Mesothelial cell of epicardium (in vitro differentiated cells): ENCODE measurements at regions not wholly inside any gene's neighbourhood (a gene's known extent, or its start where the extent isn't known, plus 50 kb on each side); places are given as distances from the start of the nearest gene placed in this dataset.

ENCODE experiments used
- DNase-seq, 2 experiments: peaks; one replicate each; pipeline ENCODE4 v3.0.0; 2021; ENCODE audit warnings: low spot score in 2 of 2; ENCODE audit not compliant: unreplicated experiment in 2 of 2
- H3K27ac Mint-ChIP-seq: 2 replicates; pipeline ENCODE4 v1.8.0; 2021; ENCODE audit warnings: mixed read lengths
- H3K27me3 Mint-ChIP-seq: 2 replicates; pipeline ENCODE4 v1.8.0; 2021; ENCODE audit warnings: low read depth, mixed read lengths
- H3K36me3 Mint-ChIP-seq: 2 replicates; pipeline ENCODE4 v1.8.0; 2021; ENCODE audit warnings: mixed read lengths
- H3K4me1 Mint-ChIP-seq: 2 replicates; pipeline ENCODE4 v1.8.0; 2021; ENCODE audit warnings: mixed read lengths
- H3K4me3 Mint-ChIP-seq: 2 replicates; pipeline ENCODE4 v1.8.0; 2021; ENCODE audit warnings: mild to moderate bottlenecking, moderate library complexity, mixed read lengths
- H3K9me3 Mint-ChIP-seq: 2 replicates; pipeline ENCODE4 v1.8.0; 2021; ENCODE audit warnings: mixed read lengths
- TF ChIP-seq, protein P1 (sequence below): fragments of 200-600 bp; sonication (generic); IDR thresholded peaks from one replicate; pipeline ENCODE4 v1.5.0; 2021; ENCODE audit warnings: antibody characterized with exemption; ENCODE audit not compliant: unreplicated experiment

GRCh38 chr7:68547181-68547580 is 1051.1 kb upstream of the AUTS2 start:
- Mint-ChIP-seq H3K4me3 (no peak overlapping the region), H3K9me3 (no peaks in the 10 kb centered on the region), H3K36me3 (no peaks in the 10 kb centered on the region), H3K4me1 (peaks cover 4% of the 10 kb centered on the region), H3K27ac (no peak overlapping the region), H3K27me3 (no peaks in the 10 kb centered on the region)
- DNase-seq, result no peak
- TF ChIP-seq, protein P1, sequence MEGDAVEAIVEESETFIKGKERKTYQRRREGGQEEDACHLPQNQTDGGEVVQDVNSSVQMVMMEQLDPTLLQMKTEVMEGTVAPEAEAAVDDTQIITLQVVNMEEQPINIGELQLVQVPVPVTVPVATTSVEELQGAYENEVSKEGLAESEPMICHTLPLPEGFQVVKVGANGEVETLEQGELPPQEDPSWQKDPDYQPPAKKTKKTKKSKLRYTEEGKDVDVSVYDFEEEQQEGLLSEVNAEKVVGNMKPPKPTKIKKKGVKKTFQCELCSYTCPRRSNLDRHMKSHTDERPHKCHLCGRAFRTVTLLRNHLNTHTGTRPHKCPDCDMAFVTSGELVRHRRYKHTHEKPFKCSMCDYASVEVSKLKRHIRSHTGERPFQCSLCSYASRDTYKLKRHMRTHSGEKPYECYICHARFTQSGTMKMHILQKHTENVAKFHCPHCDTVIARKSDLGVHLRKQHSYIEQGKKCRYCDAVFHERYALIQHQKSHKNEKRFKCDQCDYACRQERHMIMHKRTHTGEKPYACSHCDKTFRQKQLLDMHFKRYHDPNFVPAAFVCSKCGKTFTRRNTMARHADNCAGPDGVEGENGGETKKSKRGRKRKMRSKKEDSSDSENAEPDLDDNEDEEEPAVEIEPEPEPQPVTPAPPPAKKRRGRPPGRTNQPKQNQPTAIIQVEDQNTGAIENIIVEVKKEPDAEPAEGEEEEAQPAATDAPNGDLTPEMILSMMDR, result no peak

GRCh38 chr7:68547799-68548198 is 1050.5 kb upstream of the AUTS2 start:
- Mint-ChIP-seq H3K36me3 (no peaks in the 10 kb centered on the region), H3K4me3 (no peak overlapping the region), H3K4me1 (peaks cover 4% of the 10 kb centered on the region), H3K9me3 (no peaks in the 10 kb centered on the region), H3K27me3 (no peaks in the 10 kb centered on the region), H3K27ac (no peak overlapping the region)
- no peak for DNase-seq
- TF ChIP-seq, protein P1, result no peak

DNA sequence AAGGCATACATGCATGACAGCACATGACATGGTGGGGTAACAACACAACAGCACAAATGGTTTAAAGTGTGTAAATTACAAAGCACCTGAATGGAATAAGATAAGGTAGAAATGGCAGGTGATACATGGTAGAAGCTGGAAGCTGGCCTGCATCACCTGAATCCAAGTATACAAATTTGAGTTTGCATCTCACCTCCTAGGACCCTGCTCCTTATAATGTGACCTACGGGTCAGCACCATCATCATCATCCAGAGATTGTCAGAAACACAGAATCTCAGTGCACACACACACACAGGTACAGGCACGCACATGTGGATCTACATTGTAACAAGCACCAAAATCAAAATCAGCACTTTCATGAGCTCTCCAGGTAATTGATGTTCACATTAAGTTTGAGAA is 1048.2 kb upstream of the AUTS2 start:
- Mint-ChIP-seq H3K27ac (no peak overlapping the region), H3K4me3 (no peak overlapping the region), H3K4me1 (peaks cover 4% of the 10 kb centered on the region), H3K27me3 (no peaks in the 10 kb centered on the region), H3K9me3 (no peaks in the 10 kb centered on the region), H3K36me3 (no peaks in the 10 kb centered on the region)
- TF ChIP-seq, protein P1, result no peak
- DNase-seq, result no peak

- no peaks in the 10 kb centered on the region for H3K9me3 Mint-ChIP-seq
- H3K4me1 Mint-ChIP-seq, result peaks cover 4% of the 10 kb centered on the region
- no peak overlapping the region for H3K4me3 Mint-ChIP-seq
- H3K36me3 Mint-ChIP-seq, result no peaks in the 10 kb centered on the region
- no peak overlapping the region for H3K27ac Mint-ChIP-seq
- no peak for DNase-seq
- TF ChIP-seq, protein P1, result no peak
- H3K27me3 Mint-ChIP-seq, result no peaks in the 10 kb centered on the region
These were observed 1047.6 kb upstream of the AUTS2 start for GRCh38 chr7:68550635-68551034.

GRCh38 chr7:68556537-68556936 is 1041.7 kb upstream of the AUTS2 start:
- Mint-ChIP-seq H3K4me1 (no peaks in the 10 kb centered on the region), H3K27me3 (no peaks in the 10 kb centered on the region), H3K36me3 (no peaks in the 10 kb centered on the region), H3K9me3 (peaks cover 6% of the 10 kb centered on the region), H3K27ac (no peak overlapping the region), H3K4me3 (no peak overlapping the region)
- TF ChIP-seq, protein P1, result no peak
- DNase-seq, result no peak

- no peak for DNase-seq
- Mint-ChIP-seq H3K27ac (no peak overlapping the region), H3K4me3 (no peak overlapping the region), H3K9me3 (peaks cover 6% of the 10 kb centered on the region), H3K4me1 (peaks cover 11% of the 10 kb centered on the region), H3K36me3 (no peaks in the 10 kb centered on the region), H3K27me3 (no peaks in the 10 kb centered on the region)
- TF ChIP-seq, protein P1, result no peak
These were observed 1038.8 kb upstream of the AUTS2 start for GRCh38 chr7:68559518-68559917.
